GM12892 (cell line): ENCODE measurements at regions not wholly inside any gene's neighbourhood (a gene's known extent, or its start where the extent isn't known, plus 50 kb on each side); places are given as distances from the start of the nearest gene placed in this dataset.

Source experiments
- POLR2A ChIP-seq: IDR thresholded peaks from 2 replicates; pipeline ENCODE4 v1.6.1; 2011; ENCODE audit warnings: low read depth, low read length, control low read depth
- POLR2AphosphoS5 ChIP-seq: IDR thresholded peaks from 2 replicates; pipeline ENCODE4 v1.6.1; 2011; ENCODE audit warnings: low read depth, low read length, control low read depth
- TAF1 ChIP-seq: IDR thresholded peaks from 2 replicates; pipeline ENCODE4 v1.6.1; 2011; ENCODE audit warnings: low read depth, mild to moderate bottlenecking, control low read depth, low read length, borderline replicate concordance

DNA sequence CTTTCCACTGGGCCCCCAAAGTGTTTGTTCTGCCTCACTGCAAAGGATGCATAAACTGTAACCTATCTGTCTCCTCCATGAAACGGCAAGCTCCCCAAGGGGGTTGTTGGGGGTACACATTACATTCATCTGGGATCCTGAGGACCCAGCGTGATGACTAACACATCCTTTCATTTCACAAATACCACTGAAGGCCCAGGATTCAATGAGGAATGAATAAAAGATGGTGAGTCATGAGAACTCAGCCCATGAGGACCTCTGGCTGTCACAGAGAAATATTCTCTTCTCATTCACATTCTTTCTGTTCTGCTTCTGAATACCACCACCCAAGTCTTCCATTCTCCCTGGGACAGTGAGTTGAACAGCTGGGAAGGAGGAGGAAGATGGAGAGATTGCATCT, 149.8 kb downstream of the RBFOX3 start:
- TF ChIP-seq POLR2AphosphoS5 (no peak), POLR2A (no peak), TAF1 (no peak)
